DND-41 (cell line): ENCODE measurements at regions not wholly inside any gene's neighbourhood (a gene's known extent, or its start where the extent isn't known, plus 50 kb on each side); places are given as distances from the start of the nearest gene placed in this dataset.

ENCODE experiments used
- CTCF ChIP-seq: IDR thresholded peaks from 2 replicates; pipeline ENCODE4 v1.5.1; 2012; ENCODE audit warnings: borderline replicate concordance, low read length, moderate library complexity, mild to moderate bottlenecking; ENCODE audit not compliant: poor library complexity, severe bottlenecking; ENCODE audit errors: extremely low read depth
- EZH2 ChIP-seq: IDR thresholded peaks from 3 replicates; pipeline ENCODE4 v1.6.1; 2012; ENCODE audit warnings: borderline replicate concordance, low read depth, mild to moderate bottlenecking, moderate library complexity, low read length, inconsistent platforms; ENCODE audit not compliant: severe bottlenecking

- TF ChIP-seq CTCF (no peak), EZH2 (no peak)
Observed at GRCh38 chr9:26655166-26655565, 237.4 kb downstream of the CAAP1 start.
